ENCODE measurements at regions not wholly inside any gene's neighbourhood (a gene's known extent, or its start where the extent isn't known, plus 50 kb on each side); places are given as distances from the start of the nearest gene placed in this dataset.

DNA sequence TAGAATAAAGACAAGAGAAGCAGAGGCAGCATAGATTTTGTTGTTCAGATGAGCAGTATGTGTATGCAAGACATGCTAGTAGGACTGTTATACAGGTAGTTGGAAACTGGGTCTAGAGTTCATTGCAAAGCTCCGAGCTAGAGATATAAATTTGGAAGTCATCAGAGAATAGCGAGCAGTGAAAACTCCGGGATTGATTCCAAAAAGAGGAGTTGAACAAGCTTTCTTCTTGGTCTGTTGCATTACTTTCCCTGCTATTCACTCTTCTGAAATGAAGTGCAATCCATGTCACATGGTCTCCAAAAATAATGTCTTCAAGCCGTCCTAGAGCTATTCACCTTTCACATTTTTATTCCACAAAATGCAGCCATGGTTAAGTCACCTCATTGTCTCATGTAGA is 67.9 kb upstream of the ZNF462 start:
- TF ChIP-seq, protein P1, sequence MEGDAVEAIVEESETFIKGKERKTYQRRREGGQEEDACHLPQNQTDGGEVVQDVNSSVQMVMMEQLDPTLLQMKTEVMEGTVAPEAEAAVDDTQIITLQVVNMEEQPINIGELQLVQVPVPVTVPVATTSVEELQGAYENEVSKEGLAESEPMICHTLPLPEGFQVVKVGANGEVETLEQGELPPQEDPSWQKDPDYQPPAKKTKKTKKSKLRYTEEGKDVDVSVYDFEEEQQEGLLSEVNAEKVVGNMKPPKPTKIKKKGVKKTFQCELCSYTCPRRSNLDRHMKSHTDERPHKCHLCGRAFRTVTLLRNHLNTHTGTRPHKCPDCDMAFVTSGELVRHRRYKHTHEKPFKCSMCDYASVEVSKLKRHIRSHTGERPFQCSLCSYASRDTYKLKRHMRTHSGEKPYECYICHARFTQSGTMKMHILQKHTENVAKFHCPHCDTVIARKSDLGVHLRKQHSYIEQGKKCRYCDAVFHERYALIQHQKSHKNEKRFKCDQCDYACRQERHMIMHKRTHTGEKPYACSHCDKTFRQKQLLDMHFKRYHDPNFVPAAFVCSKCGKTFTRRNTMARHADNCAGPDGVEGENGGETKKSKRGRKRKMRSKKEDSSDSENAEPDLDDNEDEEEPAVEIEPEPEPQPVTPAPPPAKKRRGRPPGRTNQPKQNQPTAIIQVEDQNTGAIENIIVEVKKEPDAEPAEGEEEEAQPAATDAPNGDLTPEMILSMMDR (IDR thresholded peaks at IDR 0.05; ENCODE audit: low read length), result no peak
- no peak for TF ChIP-seq EZH2phosphoT487 (IDR thresholded peaks at IDR 0.05; ENCODE audit: low read length)
- TF ChIP-seq EZH2 (optimal IDR thresholded peaks at IDR 0.05; ENCODE audit: low read depth, low read length), result no peak

All from MM.1S (cell line).